Mammary epithelial cell (primary cell): ENCODE measurements at regions not wholly inside any gene's neighbourhood (a gene's known extent, or its start where the extent isn't known, plus 50 kb on each side); places are given as distances from the start of the nearest gene placed in this dataset.

Source experiments
- EZH2 ChIP-seq: IDR thresholded peaks from 2 replicates; pipeline ENCODE4 v1.6.1; 2012; ENCODE audit warnings: low read length, inconsistent platforms, borderline replicate concordance
- TF ChIP-seq, protein P1 (sequence below), 2 donors: IDR thresholded peaks in 1 of 2; conservative IDR thresholded peaks in 1 of 2; 2 replicates each; pipeline ENCODE4 v1.5.1; 2011 to 2012; ENCODE audit warnings: inconsistent platforms in 2 of 2, low read length in 2 of 2, mild to moderate bottlenecking in 2 of 2, control low read depth in 1 of 2, low read depth in 1 of 2; ENCODE audit not compliant: insufficient read depth in 1 of 2; ENCODE audit errors: extremely low read depth in 1 of 2

DNA sequence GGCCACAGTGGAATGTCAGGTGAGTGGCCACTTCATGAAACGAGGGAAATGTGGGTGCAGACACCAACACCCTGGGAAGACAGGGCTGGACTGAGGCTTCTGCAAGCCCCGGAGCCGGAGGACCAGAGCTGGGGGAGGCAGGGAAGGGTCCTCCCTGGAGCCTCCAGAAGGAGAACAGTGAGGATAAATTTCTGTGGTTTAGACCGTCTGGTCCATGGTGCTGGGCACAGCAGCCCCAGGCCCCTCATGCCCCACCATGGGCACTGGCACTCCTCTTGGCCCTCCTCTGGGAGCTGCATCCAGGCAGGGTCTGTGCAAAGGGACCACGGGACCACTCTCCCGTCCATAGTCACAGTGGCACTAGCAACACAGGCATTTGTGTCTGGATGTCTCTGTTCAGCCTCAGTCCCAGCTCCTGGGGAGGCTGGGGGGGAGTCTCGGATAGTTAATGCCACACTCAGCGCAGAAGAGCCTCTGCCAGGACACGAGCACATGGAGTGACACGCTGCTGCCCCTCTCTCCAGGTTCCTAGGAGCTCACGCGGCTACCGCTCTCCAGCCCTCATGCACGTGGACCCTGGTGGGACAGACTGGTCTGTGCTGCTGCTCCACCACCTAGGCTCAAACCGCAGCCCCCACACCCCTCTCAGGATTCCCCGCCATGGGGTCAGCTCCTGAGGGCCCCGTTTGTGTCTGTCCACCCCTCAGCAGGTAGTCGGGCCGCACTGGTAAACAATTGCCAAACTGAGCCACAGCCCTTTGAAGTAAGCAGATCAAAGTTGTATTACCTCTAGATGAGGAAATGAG is 305.9 kb upstream of the SALL3 start:
- TF ChIP-seq, protein P1, sequence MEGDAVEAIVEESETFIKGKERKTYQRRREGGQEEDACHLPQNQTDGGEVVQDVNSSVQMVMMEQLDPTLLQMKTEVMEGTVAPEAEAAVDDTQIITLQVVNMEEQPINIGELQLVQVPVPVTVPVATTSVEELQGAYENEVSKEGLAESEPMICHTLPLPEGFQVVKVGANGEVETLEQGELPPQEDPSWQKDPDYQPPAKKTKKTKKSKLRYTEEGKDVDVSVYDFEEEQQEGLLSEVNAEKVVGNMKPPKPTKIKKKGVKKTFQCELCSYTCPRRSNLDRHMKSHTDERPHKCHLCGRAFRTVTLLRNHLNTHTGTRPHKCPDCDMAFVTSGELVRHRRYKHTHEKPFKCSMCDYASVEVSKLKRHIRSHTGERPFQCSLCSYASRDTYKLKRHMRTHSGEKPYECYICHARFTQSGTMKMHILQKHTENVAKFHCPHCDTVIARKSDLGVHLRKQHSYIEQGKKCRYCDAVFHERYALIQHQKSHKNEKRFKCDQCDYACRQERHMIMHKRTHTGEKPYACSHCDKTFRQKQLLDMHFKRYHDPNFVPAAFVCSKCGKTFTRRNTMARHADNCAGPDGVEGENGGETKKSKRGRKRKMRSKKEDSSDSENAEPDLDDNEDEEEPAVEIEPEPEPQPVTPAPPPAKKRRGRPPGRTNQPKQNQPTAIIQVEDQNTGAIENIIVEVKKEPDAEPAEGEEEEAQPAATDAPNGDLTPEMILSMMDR (conservative IDR thresholded peaks at IDR 0.05 in 1 of 2, IDR thresholded peaks at IDR 0.05 in 1 of 2; ENCODE audit: extremely low read depth in 1 of 2, insufficient read depth in 1 of 2, low read depth in 1 of 2, low read length in 2 of 2): no peak
- TF ChIP-seq EZH2: no peak
